Mesenchymal stem cell (in vitro differentiated cells and primary cell): ENCODE measurements at regions not wholly inside any gene's neighbourhood (a gene's known extent, or its start where the extent isn't known, plus 50 kb on each side); places are given as distances from the start of the nearest gene placed in this dataset.

ENCODE experiments used
- DNase-seq: peaks from one replicate; pipeline ENCODE4 v3.0.0-alpha.2; 2013
- H2AFZ ChIP-seq: one replicate; pipeline ENCODE4 v1.6.1; 2013; ENCODE audit warnings: low read depth, mild to moderate bottlenecking, control low read depth, inconsistent platforms, low read length, moderate library complexity
- H2AK5ac ChIP-seq: 2 replicates; pipeline ENCODE4 v1.6.1; 2013; ENCODE audit warnings: low read length, moderate library complexity, mild to moderate bottlenecking, inconsistent platforms; ENCODE audit not compliant: severe bottlenecking
- H2BK120ac ChIP-seq: one replicate; pipeline ENCODE4 v1.6.1; 2013; ENCODE audit warnings: low read depth, mild to moderate bottlenecking, inconsistent platforms, low read length, moderate library complexity
- H2BK12ac ChIP-seq, 2 experiments: one replicate each; pipeline ENCODE4 v1.6.1; 2013; ENCODE audit warnings: inconsistent platforms in 2 of 2, low read length in 2 of 2, mild to moderate bottlenecking in 2 of 2, moderate library complexity in 2 of 2, control low read depth in 1 of 2
- H2BK15ac ChIP-seq: one replicate; pipeline ENCODE4 v1.6.1; 2013; ENCODE audit warnings: mild to moderate bottlenecking, low read depth, inconsistent platforms; ENCODE audit not compliant: poor library complexity, severe bottlenecking
- H2BK5ac ChIP-seq: 2 replicates; pipeline ENCODE4 v1.6.1; 2013; ENCODE audit warnings: low read depth, mild to moderate bottlenecking, low read length, control low read depth, inconsistent platforms; ENCODE audit not compliant: poor library complexity, severe bottlenecking
- H3K14ac ChIP-seq, 2 experiments: one replicate each; pipeline ENCODE4 v1.6.1; 2013; ENCODE audit warnings: inconsistent platforms in 2 of 2, low read length in 2 of 2, control low read depth in 1 of 2, mild to moderate bottlenecking in 1 of 2, moderate library complexity in 1 of 2
- H3K18ac ChIP-seq, 2 experiments: one replicate each; pipeline ENCODE4 v1.6.1; 2013; ENCODE audit warnings: inconsistent platforms in 2 of 2, low read length in 2 of 2, control low read depth in 1 of 2, low read depth in 1 of 2, mild to moderate bottlenecking in 1 of 2
- H3K23ac ChIP-seq, 2 experiments: one replicate each; pipeline ENCODE4 v1.6.1; 2013; ENCODE audit warnings: inconsistent platforms in 2 of 2, low read length in 2 of 2, mild to moderate bottlenecking in 2 of 2, moderate library complexity in 2 of 2, control low read depth in 1 of 2
- H3K27ac ChIP-seq: 2 replicates; pipeline ENCODE4 v1.5.1; 2013; ENCODE audit warnings: mild to moderate bottlenecking, moderate library complexity, low read length, control low read depth, inconsistent platforms; ENCODE audit not compliant: poor library complexity, severe bottlenecking
- H3K27me3 ChIP-seq, 2 experiments: 2 replicates each; pipeline versions ENCODE4 v1.6.1 to v1.7.0; 2013; ENCODE audit warnings: low read length in 2 of 2, mild to moderate bottlenecking in 2 of 2, moderate library complexity in 2 of 2, control low read depth in 1 of 2, inconsistent platforms in 1 of 2; ENCODE audit not compliant: control insufficient read depth in 1 of 2, insufficient read depth in 1 of 2
- H3K36me3 ChIP-seq, 2 experiments: 2 replicates each; pipeline versions ENCODE4 v1.6.1 to v1.7.0; 2013; ENCODE audit warnings: low read length in 2 of 2, control low read depth in 1 of 2, inconsistent platforms in 1 of 2, low read depth in 1 of 2, mild to moderate bottlenecking in 1 of 2; ENCODE audit not compliant: insufficient read depth in 2 of 2, control insufficient read depth in 1 of 2
- H3K4ac ChIP-seq, 2 experiments: one replicate each; pipeline ENCODE4 v1.6.1; 2013; ENCODE audit warnings: inconsistent platforms in 2 of 2, low read length in 2 of 2, mild to moderate bottlenecking in 2 of 2, moderate library complexity in 2 of 2, control low read depth in 1 of 2, low read depth in 1 of 2
- H3K4me1 ChIP-seq: 2 replicates; pipeline ENCODE4 v1.6.1; 2013; ENCODE audit warnings: low read depth, low read length, control low read depth; ENCODE audit not compliant: control insufficient read depth, insufficient read depth
- H3K4me2 ChIP-seq: 2 replicates; pipeline ENCODE4 v1.6.1; 2013; ENCODE audit warnings: low read length, mild to moderate bottlenecking, inconsistent platforms; ENCODE audit not compliant: poor library complexity, severe bottlenecking
- H3K4me3 ChIP-seq, 2 experiments: 2 replicates each; pipeline versions ENCODE4 v1.5.1 to v1.7.0; 2013; ENCODE audit warnings: low read length in 2 of 2, mild to moderate bottlenecking in 2 of 2, control low read depth in 1 of 2, low read depth in 1 of 2; ENCODE audit not compliant: insufficient read depth in 1 of 2
- H3K79me1 ChIP-seq: replicated peaks from 2 replicates; pipeline ENCODE4 v1.6.1; 2013; ENCODE audit warnings: mild to moderate bottlenecking, control low read depth, low read length, inconsistent platforms; ENCODE audit not compliant: poor library complexity, severe bottlenecking
- H3K9ac ChIP-seq: 2 replicates; pipeline ENCODE4 v1.7.0; 2013; ENCODE audit warnings: mild to moderate bottlenecking, low read length, moderate library complexity
- H3K9me3 ChIP-seq: 2 replicates; pipeline ENCODE4 v1.7.0; 2013; ENCODE audit warnings: mild to moderate bottlenecking, low read length; ENCODE audit not compliant: control insufficient read depth
- H4K8ac ChIP-seq: one replicate; pipeline ENCODE4 v1.6.1; 2013; ENCODE audit warnings: inconsistent platforms, mild to moderate bottlenecking, low read length, moderate library complexity
- H4K91ac ChIP-seq: one replicate; pipeline ENCODE4 v1.6.1; 2013; ENCODE audit warnings: mild to moderate bottlenecking, low read length, inconsistent platforms
- WGBS: methylation state at CpG from one replicate; pipeline ENCODE4 v1.1.7; 2013; ENCODE audit warnings: mixed read lengths; 5-methylcytosine and 5-hydroxymethylcytosine counted together

GRCh38 chr1:95927061-95927460, 693.1 kb downstream of the RWDD3 start:
- H3K79me1 ChIP-seq, result no peaks in the 10 kb centered on the region
- H3K4me3 ChIP-seq, result no peak overlapping the region
- H3K18ac ChIP-seq, result no peak overlapping the region
- DNase-seq, result no peak
- H2AK5ac ChIP-seq, result no peak overlapping the region
- H3K23ac ChIP-seq, result no peak overlapping the region
- no peaks in the 10 kb centered on the region for H3K4me1 ChIP-seq
- no peaks in the 10 kb centered on the region for H3K36me3 ChIP-seq
- H4K91ac ChIP-seq, result no peak overlapping the region
- no peaks in the 10 kb centered on the region for H3K9me3 ChIP-seq
- H3K27me3 ChIP-seq, result no peaks in the 10 kb centered on the region
- no peak overlapping the region for H2AFZ ChIP-seq
- no peak overlapping the region for H2BK5ac ChIP-seq
- H2BK15ac ChIP-seq, result no peak overlapping the region
- no peak overlapping the region for H3K14ac ChIP-seq
- no peak overlapping the region for H3K27ac ChIP-seq
- H3K4me2 ChIP-seq, result no peak overlapping the region
- no peak overlapping the region for H4K8ac ChIP-seq
- no peak overlapping the region for H3K4ac ChIP-seq
- 91% methylated on average over 3 of the region's 3 CpGs for WGBS
- no peak overlapping the region for H2BK12ac ChIP-seq
- H3K9ac ChIP-seq, result no peak overlapping the region
- H2BK120ac ChIP-seq, result no peak overlapping the region

GRCh38 chr1:95935719-95936118, 701.7 kb downstream of the RWDD3 start:
- H4K8ac ChIP-seq, result no peak overlapping the region
- no peak overlapping the region for H3K4me2 ChIP-seq
- no peak overlapping the region for H3K9ac ChIP-seq
- no peak overlapping the region for H2BK120ac ChIP-seq
- no peak overlapping the region for H3K4ac ChIP-seq
- no peak overlapping the region for H3K18ac ChIP-seq
- H3K14ac ChIP-seq, result no peak overlapping the region
- no peak overlapping the region for H3K27ac ChIP-seq
- no peak overlapping the region for H2AK5ac ChIP-seq
- no peak overlapping the region for H2AFZ ChIP-seq
- no peaks in the 10 kb centered on the region for H3K9me3 ChIP-seq
- WGBS, result 88% methylated on average over 1 of the region's 1 CpG
- no peaks in the 10 kb centered on the region for H3K27me3 ChIP-seq
- H3K4me1 ChIP-seq, result no peaks in the 10 kb centered on the region
- H3K4me3 ChIP-seq, result no peak overlapping the region
- H2BK5ac ChIP-seq, result no peak overlapping the region
- H3K23ac ChIP-seq, result no peak overlapping the region
- no peaks in the 10 kb centered on the region for H3K79me1 ChIP-seq
- no peak overlapping the region for H2BK12ac ChIP-seq
- no peak for DNase-seq
- H3K36me3 ChIP-seq, result no peaks in the 10 kb centered on the region
- no peak overlapping the region for H4K91ac ChIP-seq
- no peak overlapping the region for H2BK15ac ChIP-seq

- no peaks in the 10 kb centered on the region for H3K27me3 ChIP-seq
These were observed 707.2 kb downstream of the RWDD3 start for GRCh38 chr1:95941121-95941798.

GRCh38 chr1:95948023-95948422, 714.0 kb downstream of the RWDD3 start:
- Histone ChIP-seq H3K9me3 (no peaks in the 10 kb centered on the region), H3K27ac (no peak overlapping the region), H4K8ac (no peak overlapping the region), H2AK5ac (no peak overlapping the region), H3K18ac (no peak overlapping the region), H2BK12ac (no peak overlapping the region), H2BK5ac (no peak overlapping the region), H3K4me1 (no peaks in the 10 kb centered on the region), H3K4me2 (no peak overlapping the region), H3K27me3 (no peaks in the 10 kb centered on the region), H2AFZ (no peak overlapping the region), H3K36me3 (no peaks in the 10 kb centered on the region), H3K23ac (no peak overlapping the region), H2BK15ac (no peak overlapping the region), H3K79me1 (no peaks in the 10 kb centered on the region), H2BK120ac (no peak overlapping the region), H3K4me3 (no peak overlapping the region), H3K4ac (no peak overlapping the region), H3K9ac (no peak overlapping the region), H4K91ac (no peak overlapping the region), H3K14ac (no peak overlapping the region)
- DNase-seq, result no peak

More at GRCh38 chr1:95941121-95941798, 707.2 kb downstream of the RWDD3 start:
- no peak overlapping the region for H3K27ac ChIP-seq
- no peak overlapping the region for H4K91ac ChIP-seq
- H3K4me1 ChIP-seq, result no peaks in the 10 kb centered on the region
- H2AFZ ChIP-seq, result no peak overlapping the region
- no peak for DNase-seq
- H2BK120ac ChIP-seq, result no peak overlapping the region
- H3K14ac ChIP-seq, result no peak overlapping the region
- H3K36me3 ChIP-seq, result no peaks in the 10 kb centered on the region
- H2BK12ac ChIP-seq, result no peak overlapping the region
- H2BK15ac ChIP-seq, result no peak overlapping the region
- H3K9ac ChIP-seq, result no peak overlapping the region
- no peaks in the 10 kb centered on the region for H3K79me1 ChIP-seq
- H3K9me3 ChIP-seq, result no peaks in the 10 kb centered on the region
- no peak overlapping the region for H3K18ac ChIP-seq
- no peak overlapping the region for H3K4ac ChIP-seq
- no peak overlapping the region for H2AK5ac ChIP-seq
- H4K8ac ChIP-seq, result no peak overlapping the region
- no peak overlapping the region for H2BK5ac ChIP-seq
- no peak overlapping the region for H3K4me3 ChIP-seq
- WGBS, result 100% methylated on average over 2 of the region's 3 CpGs
- no peak overlapping the region for H3K23ac ChIP-seq
- H3K4me2 ChIP-seq, result no peak overlapping the region
